ENCODE measurements at regions not wholly inside any gene's neighbourhood (a gene's known extent, or its start where the extent isn't known, plus 50 kb on each side); places are given as distances from the start of the nearest gene placed in this dataset.
A peak's percentile ranks its signal among the peaks of the same experiment; 100 is the strongest.

DNA sequence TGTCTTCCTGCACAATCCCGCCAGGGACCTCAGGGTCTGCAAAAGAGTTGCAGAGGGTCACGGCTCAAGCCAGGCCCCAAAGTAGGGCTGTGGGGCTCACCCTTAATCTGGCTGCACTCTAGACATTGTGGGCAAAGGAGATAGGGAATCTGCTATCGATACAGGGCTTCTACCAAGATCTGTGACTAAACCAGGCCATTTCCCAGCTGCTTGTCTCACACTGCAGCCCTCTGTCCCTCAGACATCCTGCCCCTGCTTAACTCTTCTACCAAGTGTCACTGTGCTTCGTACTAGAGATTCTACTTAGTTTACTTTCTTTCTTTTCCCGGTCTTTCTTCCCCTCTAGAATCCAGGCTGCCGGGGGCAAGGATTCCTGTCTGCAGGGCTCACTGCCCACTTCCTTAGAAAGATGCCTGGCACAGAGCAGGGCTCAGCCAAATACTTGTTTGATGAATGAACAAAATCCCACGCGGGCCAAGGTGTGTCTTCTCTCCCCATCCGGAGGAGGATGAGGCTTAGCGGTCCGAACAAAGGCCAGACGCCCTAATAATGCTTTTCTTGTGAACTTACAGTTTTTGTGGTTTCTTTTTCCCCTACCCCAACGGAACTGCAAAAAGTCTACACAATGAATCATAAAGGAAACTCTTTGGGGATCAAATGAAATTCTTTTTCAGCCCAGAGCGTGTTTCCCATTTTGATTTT lies 61.3 kb upstream of the ANO1 start:
- H3K36me3 ChIP-seq (replicated peaks; ENCODE audit: control insufficient read depth, insufficient read depth, low read length): no peaks in the 10 kb centered on the region
- no peaks in the 10 kb centered on the region for H3K27me3 ChIP-seq (ENCODE audit: control insufficient read depth, insufficient read depth, low read length)
- DNase-seq: peak; percentile 12
- no peak overlapping the region for H3K4me3 ChIP-seq (ENCODE audit: insufficient read depth, low read depth, low read length)

DNA sequence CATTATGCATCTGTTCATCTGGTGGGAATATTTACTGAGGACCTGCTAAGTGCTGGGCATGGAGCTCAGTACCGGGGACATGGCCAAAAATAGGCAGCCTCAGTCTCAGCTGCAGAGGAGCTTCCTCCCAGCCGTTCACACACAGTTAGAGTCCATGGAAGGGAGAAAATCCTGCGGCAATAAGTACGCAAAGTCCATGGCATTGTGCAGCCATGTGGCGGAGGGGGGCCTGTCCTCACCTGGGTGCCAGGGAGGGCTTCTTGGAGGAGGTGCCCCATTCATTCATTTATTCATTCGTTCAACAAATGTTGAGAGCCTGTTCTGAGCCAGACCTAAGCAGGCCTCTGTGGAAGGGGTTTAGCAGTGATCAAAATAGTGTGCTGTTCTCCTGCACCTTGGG lies 59.3 kb upstream of the ANO1 start:
- H3K4me3 ChIP-seq (ENCODE audit: insufficient read depth, low read depth, low read length): no peak overlapping the region
- no peaks in the 10 kb centered on the region for H3K36me3 ChIP-seq (replicated peaks; ENCODE audit: control insufficient read depth, insufficient read depth, low read length)
- DNase-seq: no peak
- no peaks in the 10 kb centered on the region for H3K27me3 ChIP-seq (ENCODE audit: control insufficient read depth, insufficient read depth, low read length)

DNA sequence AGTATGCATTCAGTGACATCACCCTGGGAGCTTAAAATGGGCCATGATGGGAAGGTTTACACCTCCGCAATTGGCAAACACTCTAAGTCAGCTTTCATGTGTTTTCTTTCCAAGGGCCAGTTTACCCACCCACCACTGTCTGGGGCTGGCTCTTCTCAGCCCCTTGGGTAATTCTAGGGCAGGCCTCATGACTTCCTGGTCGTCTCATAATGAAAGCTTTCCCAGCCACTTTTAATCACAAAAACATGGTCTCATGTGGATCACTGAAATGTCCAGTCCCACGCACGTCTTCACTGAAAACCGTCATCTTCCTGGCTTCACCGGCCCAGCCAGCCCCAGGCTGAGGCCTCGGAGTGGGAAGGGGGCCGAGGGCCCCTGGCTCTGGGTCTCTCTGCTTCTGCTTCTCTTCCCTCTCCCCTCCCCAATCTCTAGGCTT lies 58.5 kb upstream of the ANO1 start:
- H3K4me3 ChIP-seq (ENCODE audit: insufficient read depth, low read depth, low read length): no peak overlapping the region
- no peaks in the 10 kb centered on the region for H3K27me3 ChIP-seq (ENCODE audit: control insufficient read depth, insufficient read depth, low read length)
- no peaks in the 10 kb centered on the region for H3K36me3 ChIP-seq (replicated peaks; ENCODE audit: control insufficient read depth, insufficient read depth, low read length)
- DNase-seq: no peak

DNA sequence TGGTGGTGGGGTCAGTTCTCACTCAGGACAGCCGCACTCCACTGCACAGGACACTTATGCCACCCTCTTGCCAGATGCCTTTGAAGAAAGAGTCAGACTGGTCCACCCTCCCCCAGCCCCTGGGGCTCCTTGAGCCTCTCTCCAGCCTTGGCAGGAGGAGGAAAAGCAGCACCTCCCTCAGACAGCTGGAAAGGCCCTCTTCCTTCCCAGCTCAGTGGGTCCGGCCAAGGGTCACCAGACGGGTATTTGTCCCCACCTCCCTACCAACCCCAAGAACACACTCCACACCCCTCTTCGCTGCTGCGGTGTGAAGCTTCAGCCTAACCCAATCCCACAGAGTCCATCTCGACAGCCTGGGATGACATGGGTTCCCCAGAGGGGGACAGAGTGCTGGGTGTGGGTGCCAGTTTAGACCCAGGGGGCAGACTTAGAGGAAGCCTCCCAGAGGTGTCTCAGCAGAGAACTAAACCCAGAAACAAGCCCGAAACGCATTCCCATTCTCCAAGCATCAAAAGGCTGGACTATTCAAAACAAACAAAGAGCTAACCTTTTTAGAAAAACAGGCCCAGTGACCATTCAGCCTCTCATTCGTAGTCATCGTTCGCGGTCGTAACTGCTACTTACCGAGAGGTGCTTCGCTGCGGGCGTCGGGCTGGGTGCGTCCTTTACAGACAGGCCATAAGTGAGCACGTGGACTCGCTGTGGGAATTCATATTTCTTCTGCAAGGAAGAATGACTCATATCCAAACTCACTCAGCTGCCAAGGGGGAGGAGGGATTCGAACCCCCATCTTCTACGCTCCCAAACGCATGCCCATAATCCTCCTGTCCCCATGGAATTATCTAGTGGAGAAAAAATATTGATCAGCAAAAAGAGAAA lies 57.5 kb upstream of the ANO1 start:
- no peak overlapping the region for H3K4me3 ChIP-seq (ENCODE audit: insufficient read depth, low read depth, low read length)
- H3K27me3 ChIP-seq (ENCODE audit: control insufficient read depth, insufficient read depth, low read length): no peaks in the 10 kb centered on the region
- H3K36me3 ChIP-seq (replicated peaks; ENCODE audit: control insufficient read depth, insufficient read depth, low read length): no peaks in the 10 kb centered on the region
- DNase-seq: no peak

- H3K27me3 ChIP-seq (ENCODE audit: control insufficient read depth, insufficient read depth, low read length): no peaks in the 10 kb centered on the region
- DNase-seq: no peak
- H3K4me3 ChIP-seq (ENCODE audit: insufficient read depth, low read depth, low read length): no peak overlapping the region
These were observed 56.5 kb upstream of the ANO1 start for GRCh38 chr11:70021586-70021985.

GRCh38 chr11:70024036-70024772 lies 53.9 kb upstream of the ANO1 start:
- Histone ChIP-seq H3K36me3 (replicated peaks; ENCODE audit: control insufficient read depth, insufficient read depth, low read length) (no peaks in the 10 kb centered on the region), H3K4me3 (ENCODE audit: insufficient read depth, low read depth, low read length) (no peak overlapping the region), H3K27me3 (ENCODE audit: control insufficient read depth, insufficient read depth, low read length) (no peaks in the 10 kb centered on the region)
- peak; percentile 12 for DNase-seq

More at GRCh38 chr11:70021586-70021985, 56.5 kb upstream of the ANO1 start:
- H3K36me3 ChIP-seq (replicated peaks; ENCODE audit: control insufficient read depth, insufficient read depth, low read length): no peaks in the 10 kb centered on the region

DNA sequence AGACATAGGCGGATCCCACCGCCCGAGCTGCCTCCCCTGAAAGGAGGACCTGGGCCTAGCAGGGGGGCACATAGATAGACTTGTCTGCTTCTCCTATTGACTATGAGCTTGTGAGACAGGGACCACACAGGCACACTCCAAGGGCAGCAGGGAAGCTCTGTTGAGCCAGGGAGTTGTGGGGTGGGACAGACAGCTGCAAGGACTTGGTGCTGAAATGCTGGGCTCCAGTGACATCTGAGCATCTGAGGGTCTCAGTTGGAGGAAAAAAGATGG lies 53.4 kb upstream of the ANO1 start:
- DNase-seq: no peak
- Histone ChIP-seq H3K4me3 (ENCODE audit: insufficient read depth, low read depth, low read length) (no peak overlapping the region), H3K27me3 (ENCODE audit: control insufficient read depth, insufficient read depth, low read length) (no peaks in the 10 kb centered on the region)

DNA sequence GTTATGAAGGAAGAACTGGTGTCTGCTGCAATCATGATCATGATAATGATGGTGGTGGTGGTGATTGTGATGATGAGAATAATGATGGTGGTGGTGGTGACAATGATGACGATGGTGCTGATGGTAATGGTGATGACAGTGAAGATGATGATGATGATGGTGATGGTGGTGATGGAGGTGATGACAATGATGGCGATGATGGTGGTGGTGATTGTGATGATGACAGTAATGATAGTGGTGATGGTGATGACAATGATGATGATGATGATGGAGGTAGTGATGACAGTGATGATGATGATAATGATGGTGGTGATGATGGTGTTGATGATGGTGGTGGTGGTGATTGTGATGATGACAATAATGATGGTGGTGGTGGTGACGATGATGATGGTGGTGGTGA lies 52.8 kb upstream of the ANO1 start:
- DNase-seq: no peak

More for the DNA sequence above, 53.4 kb upstream of the ANO1 start:
- H3K36me3 ChIP-seq (replicated peaks; ENCODE audit: control insufficient read depth, insufficient read depth, low read length): no peaks in the 10 kb centered on the region

DNA sequence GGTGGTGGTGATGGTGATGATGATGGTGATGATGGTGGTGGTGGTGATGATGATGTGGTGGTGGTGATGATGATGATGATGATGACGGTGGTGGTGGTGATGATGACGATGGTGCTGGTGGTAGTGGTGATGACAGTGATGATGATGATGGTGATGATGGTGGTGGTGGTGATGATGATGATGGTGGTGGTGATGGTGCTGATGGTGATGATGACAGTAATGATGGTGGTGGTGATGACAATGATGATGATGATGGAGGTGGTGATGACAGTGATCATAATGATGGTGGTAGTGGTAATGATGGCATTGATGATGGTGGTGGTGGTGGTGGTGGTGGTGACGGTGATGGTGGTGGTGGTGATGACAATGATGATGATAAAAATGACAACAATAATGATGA lies 52.1 kb upstream of the ANO1 start:
- DNase-seq: no peak
- Histone ChIP-seq H3K36me3 (replicated peaks; ENCODE audit: control insufficient read depth, insufficient read depth, low read length) (no peaks in the 10 kb centered on the region), H3K27me3 (ENCODE audit: control insufficient read depth, insufficient read depth, low read length) (no peaks in the 10 kb centered on the region), H3K4me3 (ENCODE audit: insufficient read depth, low read depth, low read length) (no peak overlapping the region)

More for the DNA sequence above, 52.8 kb upstream of the ANO1 start:
- no peaks in the 10 kb centered on the region for H3K27me3 ChIP-seq (ENCODE audit: control insufficient read depth, insufficient read depth, low read length)
- H3K4me3 ChIP-seq (ENCODE audit: insufficient read depth, low read depth, low read length): no peak overlapping the region
- H3K36me3 ChIP-seq (replicated peaks; ENCODE audit: control insufficient read depth, insufficient read depth, low read length): no peaks in the 10 kb centered on the region

GRCh38 chr11:70026726-70027125 lies 51.4 kb upstream of the ANO1 start:
- Histone ChIP-seq H3K4me3 (ENCODE audit: insufficient read depth, low read depth, low read length) (no peak overlapping the region), H3K27me3 (ENCODE audit: control insufficient read depth, insufficient read depth, low read length) (no peaks in the 10 kb centered on the region)
- no peak for DNase-seq

DNA sequence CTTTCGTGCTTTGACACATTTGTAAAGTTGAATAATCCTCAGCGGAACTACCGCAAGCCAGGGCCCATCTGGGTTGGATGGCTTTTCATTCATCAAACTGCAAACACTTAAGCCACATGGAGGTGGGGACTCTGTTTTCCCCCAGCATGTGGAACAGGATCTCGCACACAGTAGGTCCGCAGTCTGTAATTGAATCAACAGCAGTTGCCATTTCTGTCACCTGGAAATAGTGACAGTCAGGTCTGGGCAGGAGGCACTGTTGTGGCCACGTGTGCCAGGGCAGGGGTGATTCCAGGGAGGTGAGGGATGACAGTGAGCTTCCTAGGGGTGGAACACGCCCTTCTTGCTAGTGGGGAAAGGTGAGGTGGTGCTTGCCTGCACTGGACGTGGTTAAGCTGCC lies 50.7 kb upstream of the ANO1 start:
- H3K36me3 ChIP-seq (replicated peaks; ENCODE audit: control insufficient read depth, insufficient read depth, low read length): no peaks in the 10 kb centered on the region
- no peak overlapping the region for H3K4me3 ChIP-seq (ENCODE audit: insufficient read depth, low read depth, low read length)
- H3K27me3 ChIP-seq (ENCODE audit: control insufficient read depth, insufficient read depth, low read length): no peaks in the 10 kb centered on the region
- no peak for DNase-seq

More at GRCh38 chr11:70026726-70027125, 51.4 kb upstream of the ANO1 start:
- no peaks in the 10 kb centered on the region for H3K36me3 ChIP-seq (replicated peaks; ENCODE audit: control insufficient read depth, insufficient read depth, low read length)

- Histone ChIP-seq H3K27me3 (ENCODE audit: control insufficient read depth, insufficient read depth, low read length) (no peaks in the 10 kb centered on the region), H3K36me3 (replicated peaks; ENCODE audit: control insufficient read depth, insufficient read depth, low read length) (no peaks in the 10 kb centered on the region), H3K4me3 (ENCODE audit: insufficient read depth, low read depth, low read length) (no peak overlapping the region)
- DNase-seq: no peak
These were observed 49.8 kb upstream of the ANO1 start for GRCh38 chr11:70028147-70028855.
